Activated gamma-delta T cell (primary cell): ENCODE measurements at regions not wholly inside any gene's neighbourhood (a gene's known extent, or its start where the extent isn't known, plus 50 kb on each side); places are given as distances from the start of the nearest gene placed in this dataset.

ENCODE experiments used
- DNase-seq: peaks from one replicate; lab custom pipeline; 2025; lab: John Stamatoyannopoulos, UW

GRCh38 chr17:77432034-77432661 is 291.4 kb downstream of the SEC14L1 start:
- DNase-seq, result no peak

GRCh38 chr17:77432742-77433141 is 292.0 kb downstream of the SEC14L1 start:
- DNase-seq, result no peak

- no peak for DNase-seq
Measured at GRCh38 chr17:77433385-77434135, 292.8 kb downstream of the SEC14L1 start.

DNA sequence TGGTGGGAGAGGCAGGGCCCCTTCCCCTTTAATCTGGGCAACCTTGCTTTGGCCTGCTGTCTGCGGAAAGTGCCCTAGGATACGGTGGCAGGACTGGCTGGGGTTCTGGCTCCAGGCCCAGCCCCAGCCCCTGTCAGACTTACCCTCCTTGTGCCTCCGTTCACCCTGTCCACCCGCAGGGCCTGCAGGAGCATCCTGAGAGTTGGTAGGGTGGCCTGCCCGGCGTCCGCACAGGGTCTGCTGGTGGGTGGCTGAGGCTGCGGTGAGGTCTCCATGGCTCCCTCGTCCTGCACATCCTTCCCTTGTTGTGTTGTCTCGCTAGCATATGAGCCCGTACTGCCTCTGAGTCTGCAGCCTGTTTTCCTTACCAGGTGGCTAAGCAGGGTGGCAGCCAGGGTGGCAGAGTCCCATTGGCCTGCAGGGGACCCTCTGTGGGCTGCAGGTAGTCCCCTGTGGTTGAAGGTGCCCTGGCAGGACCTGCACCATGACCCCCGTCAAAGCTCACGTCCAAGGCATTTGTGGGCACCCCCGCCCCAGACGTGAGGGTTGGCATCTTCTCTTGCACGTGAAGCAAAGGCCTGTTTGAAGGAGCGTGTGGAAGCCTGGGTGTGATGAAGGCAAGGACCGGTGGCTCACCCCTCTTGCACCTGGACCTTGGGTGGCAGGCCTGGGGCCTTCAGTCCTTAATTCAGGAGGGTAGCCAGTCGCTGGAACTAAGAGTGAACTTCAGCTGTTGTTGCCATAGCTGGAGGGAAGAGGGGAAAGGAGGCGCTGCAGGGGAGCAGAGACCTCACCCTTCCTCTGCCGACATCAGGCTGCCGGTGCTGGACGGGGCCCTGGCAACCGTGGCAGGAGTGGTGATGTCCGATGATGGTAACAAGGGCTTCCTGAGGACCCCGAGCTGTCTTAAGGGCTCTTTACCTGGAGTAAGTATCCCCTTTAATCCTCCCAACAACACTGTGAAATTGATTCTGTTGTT is 293.7 kb downstream of the SEC14L1 start:
- DNase-seq, result no peak

GRCh38 chr17:77435272-77436057 is 294.7 kb downstream of the SEC14L1 start:
- no peak for DNase-seq

DNA sequence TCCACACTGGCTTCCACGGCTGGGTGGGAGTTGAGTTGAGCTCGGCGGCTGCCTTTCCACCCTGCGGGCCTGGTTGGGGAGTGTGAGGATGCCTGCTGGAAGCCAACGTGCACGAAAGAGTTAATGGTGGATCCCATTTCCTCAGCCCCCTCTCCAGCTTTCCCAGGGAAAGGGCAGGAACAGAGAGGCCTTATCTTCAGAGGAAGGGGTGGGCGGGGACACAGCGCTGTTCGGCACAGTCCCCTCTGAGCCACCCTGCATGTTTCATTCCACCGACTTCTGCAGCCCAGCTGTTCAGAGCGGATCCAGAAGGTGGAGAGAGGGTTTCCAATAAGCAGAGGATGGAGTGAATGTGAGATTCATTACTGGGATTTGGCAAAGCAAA is 295.3 kb downstream of the SEC14L1 start:
- DNase-seq, result no peak

GRCh38 chr17:77436481-77436880 is 295.7 kb downstream of the SEC14L1 start:
- DNase-seq, result no peak

DNA sequence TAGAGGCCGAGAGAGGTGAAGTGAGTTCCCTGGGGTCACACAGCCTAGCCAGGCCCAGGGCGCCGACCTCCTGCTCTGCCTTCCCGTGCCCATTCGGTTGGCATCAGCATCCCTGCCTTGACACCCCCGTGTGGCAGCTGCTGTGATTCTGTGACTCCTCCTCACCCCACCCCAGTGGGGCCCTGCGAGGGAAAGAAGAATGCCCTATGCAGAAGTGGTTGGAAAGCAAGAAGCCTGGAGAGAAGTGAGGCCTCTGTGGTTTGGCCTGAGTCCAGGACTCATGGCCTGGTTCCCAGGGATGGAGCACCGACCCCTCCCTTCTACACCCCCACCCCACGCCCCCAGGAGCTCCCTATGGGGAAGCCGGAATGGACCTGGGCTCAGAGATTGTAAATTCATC is 296.2 kb downstream of the SEC14L1 start:
- no peak for DNase-seq

GRCh38 chr17:77437747-77438146 is 297.0 kb downstream of the SEC14L1 start:
- no peak for DNase-seq

DNA sequence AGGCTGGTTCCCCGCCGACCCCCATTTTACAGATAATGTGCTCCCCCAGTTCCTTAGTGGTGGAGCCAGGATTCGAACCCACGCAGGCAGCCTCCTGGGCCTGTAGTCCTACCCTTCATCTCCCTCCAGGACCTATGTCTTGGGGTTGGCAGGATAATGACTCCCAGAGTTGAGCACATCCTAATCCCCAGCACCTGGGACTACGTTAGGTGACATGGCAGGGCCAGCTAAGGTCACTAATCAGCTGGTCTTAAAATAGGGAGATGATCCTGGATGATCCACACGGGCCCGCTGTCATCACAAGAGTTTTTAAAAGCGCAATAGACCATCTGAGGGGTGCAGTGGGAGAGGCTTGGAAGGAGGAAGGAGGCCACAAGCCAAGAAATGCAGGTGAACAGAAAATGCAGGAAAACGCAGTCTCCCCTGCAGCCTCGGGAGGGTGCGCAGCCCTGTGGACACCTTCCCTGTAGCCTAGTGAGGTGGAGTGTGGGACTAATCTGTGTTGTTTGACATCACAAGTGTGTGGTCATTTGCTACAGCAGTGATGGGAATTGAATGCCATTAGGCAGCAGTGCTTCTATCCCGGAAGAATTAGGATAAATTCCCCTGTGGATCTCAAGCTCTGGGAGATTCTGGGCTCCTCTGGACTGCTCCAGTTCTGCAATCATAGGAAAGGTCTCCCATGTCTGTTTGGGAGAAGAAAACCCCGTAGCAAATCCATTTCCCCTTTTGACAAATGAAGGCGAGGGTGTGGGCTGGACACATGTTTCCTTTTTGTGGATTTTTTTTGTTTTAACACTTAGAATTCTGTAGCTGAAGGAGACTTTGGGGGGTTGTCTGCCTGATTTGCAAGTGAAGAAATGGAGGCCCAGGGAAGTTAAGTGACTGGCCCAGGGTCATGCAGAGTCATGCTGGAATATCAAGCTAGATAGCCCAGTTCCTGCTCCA is 297.7 kb downstream of the SEC14L1 start:
- no peak for DNase-seq

DNA sequence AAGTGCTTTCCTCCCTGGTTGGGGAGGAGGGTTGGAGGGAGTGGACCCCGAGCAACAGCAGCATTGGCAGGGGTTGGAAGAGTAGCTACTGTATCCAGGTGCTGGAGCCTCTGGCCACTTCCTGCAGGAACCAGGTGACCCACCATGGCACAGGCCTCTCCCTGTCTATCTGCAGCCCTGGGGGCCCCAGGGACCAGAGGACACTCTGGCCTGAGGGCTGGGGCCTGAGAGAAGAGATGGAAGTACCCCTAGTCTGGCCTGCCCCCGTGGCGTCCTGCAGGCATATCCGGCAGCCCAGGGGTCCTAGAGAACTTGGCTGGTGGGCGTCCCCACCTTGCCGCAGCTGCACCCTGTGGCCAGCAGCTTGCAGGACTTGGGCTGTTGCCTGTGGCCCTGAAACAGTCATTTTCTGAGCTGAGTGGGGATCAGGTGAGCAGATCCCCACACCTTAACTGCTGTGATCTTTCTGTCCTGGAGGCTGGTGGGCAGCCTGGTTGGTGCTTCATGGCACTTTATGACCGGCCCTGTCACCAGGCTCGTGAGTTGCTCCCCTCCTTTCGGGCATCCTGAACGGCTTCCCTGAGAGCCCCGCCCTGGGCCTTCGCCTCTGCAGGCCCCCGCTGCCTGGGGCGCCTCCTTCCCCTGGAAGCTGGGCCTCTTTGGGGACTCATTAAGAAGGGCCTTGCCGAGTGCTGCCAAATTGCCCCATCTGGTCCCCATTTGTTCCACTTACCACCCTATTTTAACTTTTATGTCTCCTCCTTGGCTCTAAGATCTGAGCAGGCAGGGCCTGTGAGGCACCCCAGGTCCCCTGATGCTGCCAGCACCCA is 298.6 kb downstream of the SEC14L1 start:
- DNase-seq, result no peak

- no peak for DNase-seq
Measured at GRCh38 chr17:77440560-77440981, 299.8 kb downstream of the SEC14L1 start.

DNA sequence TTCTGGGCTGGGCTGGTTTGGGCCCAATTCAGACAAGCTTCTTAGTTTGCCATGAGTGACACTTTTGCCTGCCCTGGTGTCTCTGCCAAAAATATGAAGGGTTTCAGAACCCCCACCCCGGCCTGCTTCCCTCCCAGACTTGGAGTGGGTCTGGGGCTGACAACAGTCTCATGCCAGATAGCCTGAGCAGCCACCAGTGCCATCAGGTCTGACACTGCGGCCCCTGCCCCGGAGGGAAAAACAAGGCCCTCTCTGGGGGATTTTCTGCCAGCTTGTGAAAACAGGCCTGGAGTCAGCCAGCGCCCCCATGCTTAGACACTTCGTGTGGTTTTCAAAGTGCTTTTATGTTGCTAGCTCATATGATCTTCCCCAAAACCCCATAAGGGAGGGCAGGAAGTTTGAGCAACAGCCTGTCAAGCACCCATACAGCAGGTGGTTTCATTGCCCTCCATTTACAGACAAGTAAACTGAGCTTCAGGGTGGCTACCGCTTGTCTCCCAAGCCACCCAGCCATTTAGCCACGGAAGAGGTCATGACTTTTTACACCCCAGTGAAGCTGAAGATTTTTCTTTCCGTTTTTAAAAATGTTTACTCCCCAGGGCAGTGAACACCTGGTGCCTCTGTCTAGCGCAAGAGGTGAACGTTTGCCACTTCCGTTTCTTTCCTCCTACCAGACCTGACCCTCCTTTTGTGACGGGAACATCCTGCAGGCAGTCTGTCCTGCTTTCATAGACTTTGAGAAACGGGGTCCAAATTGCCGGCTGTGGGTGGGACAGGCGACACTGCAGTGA is 300.6 kb downstream of the SEC14L1 start:
- peak; percentile 42 for DNase-seq

DNA sequence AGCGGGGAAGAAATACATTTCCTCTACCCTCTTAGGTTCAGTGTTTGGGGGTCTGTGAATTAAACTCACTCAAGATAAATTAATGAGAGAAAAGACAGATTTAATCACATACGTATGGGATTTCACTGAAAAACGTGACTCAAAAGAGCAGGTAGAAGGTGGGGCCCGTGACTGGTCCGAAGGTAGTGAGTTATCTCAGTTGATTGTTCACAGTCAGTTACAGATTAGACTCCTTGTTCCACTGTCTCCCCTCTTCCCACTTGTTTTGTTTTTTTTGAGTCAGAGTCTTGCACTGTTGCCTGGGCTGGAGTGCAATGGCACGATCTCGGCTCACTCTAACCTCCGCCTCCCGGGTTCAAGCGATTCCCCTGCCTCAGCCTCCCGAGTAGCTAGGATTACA is 301.2 kb downstream of the SEC14L1 start:
- no peak for DNase-seq

DNA sequence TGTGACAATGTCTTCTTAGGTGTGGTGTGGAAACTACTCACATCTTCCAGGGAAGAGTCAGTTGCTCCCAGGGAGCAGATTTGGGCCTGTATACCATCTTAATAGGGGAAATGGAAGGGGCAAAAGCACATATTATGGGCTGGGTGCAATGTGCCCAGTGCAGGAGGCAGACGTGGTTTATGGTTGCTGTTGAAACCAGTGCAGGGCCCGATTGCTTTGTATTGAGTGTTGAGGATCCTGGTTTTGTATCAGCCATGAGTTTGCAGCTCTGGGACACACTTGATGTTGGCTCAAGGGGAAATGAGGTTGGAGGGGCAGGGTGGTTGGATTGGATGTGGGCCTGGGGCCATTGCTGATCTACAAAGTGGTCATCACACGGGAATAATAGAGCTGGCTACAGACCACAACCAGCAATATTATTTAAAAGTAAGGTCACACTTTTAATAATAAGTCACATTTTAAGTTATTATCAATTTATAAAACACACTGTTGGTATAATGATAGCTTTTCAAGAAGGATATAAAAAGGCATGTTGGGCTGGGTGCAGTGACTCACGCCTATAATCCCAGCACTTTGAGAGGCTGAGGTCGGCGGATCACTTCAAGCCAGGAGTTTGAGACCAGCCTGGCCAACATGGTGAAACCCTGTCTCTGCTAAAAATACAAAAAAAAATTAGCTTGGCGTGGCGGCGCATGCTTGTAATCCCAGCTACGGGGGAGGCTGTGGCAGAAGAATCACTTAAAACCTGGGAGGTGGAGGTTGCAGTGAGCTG is 302.4 kb downstream of the SEC14L1 start:
- no peak for DNase-seq

DNA sequence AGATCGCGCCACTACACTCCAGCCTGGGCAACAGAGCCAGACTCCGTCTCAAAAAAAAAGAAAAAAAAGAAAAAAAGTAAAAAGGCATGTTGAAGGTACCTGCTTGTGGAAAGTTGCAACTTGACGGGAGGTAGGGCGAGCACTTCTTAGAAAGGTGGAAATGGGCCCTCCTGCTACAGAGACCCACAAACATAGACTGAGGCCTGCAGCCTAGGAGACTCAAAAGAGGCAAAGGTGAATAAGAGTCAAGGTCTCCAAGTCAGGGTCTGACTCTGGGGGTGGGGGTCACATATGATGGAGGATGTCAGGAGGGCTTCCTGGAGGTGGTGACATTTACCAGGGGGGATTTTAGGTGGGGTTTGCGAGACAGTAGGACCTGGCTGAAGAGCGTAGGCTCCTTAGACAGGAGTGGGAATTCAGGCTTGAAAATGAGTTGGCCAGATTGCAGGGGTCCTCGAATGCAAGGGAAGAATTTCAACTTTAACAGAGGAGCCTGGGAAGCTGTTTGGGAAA is 303.0 kb downstream of the SEC14L1 start:
- no peak for DNase-seq

DNA sequence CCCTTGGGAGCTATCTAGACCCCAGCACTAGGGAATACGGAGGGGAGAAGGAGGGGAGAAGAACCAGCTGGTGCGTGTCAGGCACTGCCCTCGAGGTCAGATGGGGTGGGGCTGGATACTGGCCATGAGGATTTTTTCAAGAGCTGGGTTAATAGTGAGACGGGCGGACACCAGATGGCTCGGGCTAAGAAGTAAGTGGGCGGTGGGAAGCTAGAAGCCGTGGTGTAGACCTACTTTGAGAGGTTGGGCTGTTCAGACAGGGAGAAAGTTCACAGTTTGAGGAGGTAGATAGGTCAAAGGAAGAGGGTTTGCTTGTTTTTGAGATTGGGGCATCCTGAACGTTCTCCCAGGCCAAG is 303.8 kb downstream of the SEC14L1 start:
- DNase-seq, result no peak
